Neural cell (in vitro differentiated cells): ENCODE measurements at regions not wholly inside any gene's neighbourhood (a gene's known extent, or its start where the extent isn't known, plus 50 kb on each side); places are given as distances from the start of the nearest gene placed in this dataset.

Experiments
- H2AFZ ChIP-seq: fragments of 200-600, 300-800 bp; sonication (generic), shearing (Covaris generic); 2 replicates; pipeline ENCODE4 v1.6.0; 2014; ENCODE audit warnings: low read depth, mild to moderate bottlenecking, antibody characterized with exemption, low read length, moderate library complexity
- H3F3A ChIP-seq: fragments of 200-600 bp; shearing (Covaris generic); 2 replicates; pipeline ENCODE4 v1.6.1; 2016; ENCODE audit warnings: mild to moderate bottlenecking, moderate library complexity, mixed read lengths, antibody characterized with exemption, low read length; ENCODE audit not compliant: insufficient read depth, poor library complexity, severe bottlenecking
- H3K27ac ChIP-seq: fragments of 200-600, 300-800 bp; sonication (generic), shearing (Covaris generic); 2 replicates; pipeline ENCODE4 v1.5.1; 2014; ENCODE audit warnings: mild to moderate bottlenecking, low read length, moderate library complexity
- H3K27me3 ChIP-seq: fragments of 300-800, 200-600 bp; sonication (generic), shearing (Covaris generic); 2 replicates; pipeline ENCODE4 v1.6.0; 2014; ENCODE audit warnings: mild to moderate bottlenecking, low read depth, low read length, moderate library complexity; ENCODE audit not compliant: insufficient read depth
- H3K36me3 ChIP-seq: fragments of 300-800, 200-600 bp; sonication (generic), shearing (Covaris generic); 2 replicates; pipeline ENCODE4 v1.5.1; 2014; ENCODE audit warnings: mild to moderate bottlenecking, antibody characterized with exemption, low read length, moderate library complexity; ENCODE audit not compliant: insufficient read depth
- H3K4me2 ChIP-seq: fragments of 300-800, 200-600 bp; sonication (generic), shearing (Covaris generic); 2 replicates; pipeline ENCODE4 v1.6.0; 2014; ENCODE audit warnings: mild to moderate bottlenecking, low read length
- H3K4me3 ChIP-seq: fragments of 300-800, 200-600 bp; sonication (generic), shearing (Covaris generic); 2 replicates; pipeline ENCODE4 v1.5.1; 2014; ENCODE audit warnings: mild to moderate bottlenecking, low read length, moderate library complexity
- H3K79me2 ChIP-seq: fragments of 200-600 bp; shearing (Covaris generic); replicated peaks from 2 replicates; pipeline ENCODE4 v1.6.0; 2014; ENCODE audit warnings: mild to moderate bottlenecking, low read length, moderate library complexity; ENCODE audit not compliant: insufficient read depth
- H3K9ac ChIP-seq: fragments of 300-800, 200-600 bp; sonication (generic), shearing (Covaris generic); 2 replicates; pipeline ENCODE4 v1.6.1; 2016; ENCODE audit warnings: mild to moderate bottlenecking, low read length, mixed read lengths
- H3K9me2 ChIP-seq: fragments of 200-600 bp; shearing (Covaris generic); 2 replicates; pipeline ENCODE4 v1.6.1; 2016; ENCODE audit warnings: mild to moderate bottlenecking, low read length, mixed read lengths; ENCODE audit not compliant: insufficient read depth
- H3K9me3 ChIP-seq: fragments of 200-600, 300-800 bp; sonication (generic), shearing (Covaris generic); 2 replicates; pipeline ENCODE4 v1.6.1; 2016; ENCODE audit warnings: mild to moderate bottlenecking, mixed run types, low read length, moderate library complexity, mixed read lengths
- H4K20me1 ChIP-seq: fragments of 200-600 bp; shearing (Covaris generic); 2 replicates; pipeline ENCODE4 v1.6.1; 2016; ENCODE audit warnings: mild to moderate bottlenecking, mixed run types; ENCODE audit not compliant: insufficient read depth
- CTCF ChIP-seq: fragments of 450-650 bp; IDR thresholded peaks from 2 replicates; pipeline ENCODE4 v1.5.1; 2014; ENCODE audit warnings: antibody characterized with exemption, mild to moderate bottlenecking, moderate library complexity; ENCODE audit not compliant: poor library complexity, severe bottlenecking
- EP300 ChIP-seq: fragments of 450-650 bp; conservative IDR thresholded peaks from 2 replicates; pipeline ENCODE4 v1.6.1; 2014; ENCODE audit warnings: antibody characterized with exemption, mild to moderate bottlenecking, moderate library complexity; ENCODE audit not compliant: poor library complexity, severe bottlenecking
- EZH2 ChIP-seq: fragments of 200-600, 300-800 bp; shearing (Covaris generic), sonication (generic); IDR thresholded peaks from 2 replicates; pipeline ENCODE4 v1.6.1; 2014; ENCODE audit warnings: antibody characterized with exemption, low read length, borderline replicate concordance, mild to moderate bottlenecking; ENCODE audit not compliant: insufficient read depth, poor library complexity, severe bottlenecking
- MXI1 ChIP-seq: fragments of 450-650 bp; conservative IDR thresholded peaks from 2 replicates; pipeline ENCODE4 v1.6.1; 2014; ENCODE audit warnings: antibody characterized with exemption, mild to moderate bottlenecking; ENCODE audit not compliant: poor library complexity, severe bottlenecking
- POLR2AphosphoS5 ChIP-seq: IDR thresholded peaks from 2 replicates; pipeline ENCODE4 v1.6.1; 2012
- RAD21 ChIP-seq: fragments of 450-650 bp; conservative IDR thresholded peaks from 2 replicates; pipeline ENCODE4 v1.6.1; 2014; ENCODE audit warnings: antibody characterized with exemption, mild to moderate bottlenecking, moderate library complexity
- REST ChIP-seq: IDR thresholded peaks from 2 replicates; pipeline ENCODE4 v1.6.1; 2012; ENCODE audit warnings: borderline replicate concordance
- SMC3 ChIP-seq: fragments of 450-650 bp; conservative IDR thresholded peaks from 2 replicates; pipeline ENCODE4 v1.6.1; 2014; ENCODE audit warnings: antibody characterized with exemption, mild to moderate bottlenecking, moderate library complexity; ENCODE audit not compliant: poor library complexity
- TAF1 ChIP-seq: IDR thresholded peaks from 2 replicates; pipeline ENCODE4 v1.6.1; 2012; ENCODE audit warnings: low read depth

GRCh38 chr12:108446766-108447165 lies 68.3 kb upstream of the FICD start:
- no peaks in the 10 kb centered on the region for H3K9me3 ChIP-seq
- no peaks in the 10 kb centered on the region for H3F3A ChIP-seq
- no peak overlapping the region for H3K27ac ChIP-seq
- H4K20me1 ChIP-seq, result no peaks in the 10 kb centered on the region
- no peak overlapping the region for H3K9ac ChIP-seq
- H3K79me2 ChIP-seq, result no peaks in the 10 kb centered on the region
- no peak overlapping the region for H3K4me3 ChIP-seq
- H2AFZ ChIP-seq, result no peak overlapping the region
- H3K36me3 ChIP-seq, result no peaks in the 10 kb centered on the region
- no peaks in the 10 kb centered on the region for H3K9me2 ChIP-seq
- no peaks in the 10 kb centered on the region for H3K27me3 ChIP-seq
- no peak for TF ChIP-seq TAF1
- no peak for TF ChIP-seq RAD21
- TF ChIP-seq REST, result no peak
- TF ChIP-seq SMC3, result no peak
- no peak for TF ChIP-seq EZH2
- no peak for TF ChIP-seq MXI1
- TF ChIP-seq POLR2AphosphoS5, result no peak
- no peak for TF ChIP-seq EP300
- TF ChIP-seq CTCF, result no peak
- no peak overlapping the region for H3K4me2 ChIP-seq

- TF ChIP-seq POLR2AphosphoS5 (no peak), EZH2 (no peak), CTCF (no peak), SMC3 (no peak), MXI1 (no peak), REST (no peak), EP300 (no peak), RAD21 (no peak), TAF1 (no peak)
- no peaks in the 10 kb centered on the region for H3F3A ChIP-seq
- no peaks in the 10 kb centered on the region for H3K79me2 ChIP-seq
- no peaks in the 10 kb centered on the region for H3K9me2 ChIP-seq
- H3K27ac ChIP-seq, result no peak overlapping the region
- H3K27me3 ChIP-seq, result no peaks in the 10 kb centered on the region
- no peak overlapping the region for H3K4me2 ChIP-seq
- no peak overlapping the region for H2AFZ ChIP-seq
- no peaks in the 10 kb centered on the region for H4K20me1 ChIP-seq
- H3K9ac ChIP-seq, result no peak overlapping the region
- no peaks in the 10 kb centered on the region for H3K9me3 ChIP-seq
- no peaks in the 10 kb centered on the region for H3K36me3 ChIP-seq
- no peak overlapping the region for H3K4me3 ChIP-seq
Observed at GRCh38 chr12:108442910-108443309, 72.2 kb upstream of the FICD start.
